ENCODE measurements at regions not wholly inside any gene's neighbourhood (a gene's known extent, or its start where the extent isn't known, plus 50 kb on each side); places are given as distances from the start of the nearest gene placed in this dataset.

GRCh38 chr15:97837896-97838295 lies 122.6 kb upstream of the ARRDC4 start:
- TF ChIP-seq POLR2A (IDR thresholded peaks at IDR 0.05; ENCODE audit: low read depth, low read length) (no peak), CTCF (conservative IDR thresholded peaks at IDR 0.05; ENCODE audit: low read depth, low read length) (no peak), BHLHE40 (IDR thresholded peaks at IDR 0.05; ENCODE audit: low read depth, low read length) (no peak), RCOR1 (IDR thresholded peaks at IDR 0.05; ENCODE audit: insufficient replicate concordance, low read length) (no peak), MAFK (IDR thresholded peaks at IDR 0.05; ENCODE audit: low read depth, low read length) (no peak), ELK1 (IDR thresholded peaks at IDR 0.05; ENCODE audit: borderline replicate concordance, low read depth, low read length) (no peak), RFX5 (IDR thresholded peaks at IDR 0.05; ENCODE audit: low read depth, low read length) (no peak), RAD21 (IDR thresholded peaks at IDR 0.05; ENCODE audit: low read length) (no peak)

Data from IMR-90 (cell line).